RPMI7951 (cell line): ENCODE measurements at regions not wholly inside any gene's neighbourhood (a gene's known extent, or its start where the extent isn't known, plus 50 kb on each side); places are given as distances from the start of the nearest gene placed in this dataset.
"Not testable (repeated sequence)": the region's sequence is repeated elsewhere in the genome, so short reads cannot be mapped to it uniquely, and the experiment has no call there.

Experiments used
- DNase-seq: peaks from one replicate; pipeline ENCODE4 v3.0.0-alpha.2; 2012; ENCODE audit warnings: low read depth

GRCh38 chr16:51854401-51854951 lies 692.5 kb downstream of the TOX3 start:
- DNase-seq, result peak; percentile 45

GRCh38 chr16:51853586-51853985 lies 693.4 kb downstream of the TOX3 start:
- DNase-seq, result no peak

- DNase-seq, result no peak
These were observed 694.1 kb downstream of the TOX3 start for GRCh38 chr16:51852892-51853291.

GRCh38 chr16:51851111-51851510 lies 695.8 kb downstream of the TOX3 start:
- no peak for DNase-seq

GRCh38 chr16:51849715-51850114 lies 697.2 kb downstream of the TOX3 start:
- no peak for DNase-seq

GRCh38 chr16:51845586-51846305 lies 694.7 kb upstream of the SALL1 start:
- DNase-seq, result no peak

GRCh38 chr16:51839727-51840462 lies 688.8 kb upstream of the SALL1 start:
- DNase-seq, result peak; percentile 95

GRCh38 chr16:51834794-51835193 lies 683.7 kb upstream of the SALL1 start:
- DNase-seq, result no peak

GRCh38 chr16:51834133-51834532 lies 683.1 kb upstream of the SALL1 start:
- DNase-seq, result no peak

- no peak for DNase-seq
These were observed 680.7 kb upstream of the SALL1 start for GRCh38 chr16:51831595-51832367.

- DNase-seq, result not testable (repeated sequence)
These were observed 680.0 kb upstream of the SALL1 start for GRCh38 chr16:51831034-51831433.

- no peak for DNase-seq
These were observed 674.7 kb upstream of the SALL1 start for GRCh38 chr16:51825779-51826178.

GRCh38 chr16:51822471-51822870 lies 671.4 kb upstream of the SALL1 start:
- DNase-seq, result no peak

GRCh38 chr16:51821527-51821926 lies 670.5 kb upstream of the SALL1 start:
- DNase-seq, result no peak

- no peak for DNase-seq
These were observed 669.1 kb upstream of the SALL1 start for GRCh38 chr16:51820176-51820575.

- DNase-seq, result peak; percentile 55
These were observed 667.4 kb upstream of the SALL1 start for GRCh38 chr16:51818342-51818944.

GRCh38 chr16:51816929-51817328 lies 665.9 kb upstream of the SALL1 start:
- no peak for DNase-seq

GRCh38 chr16:51815523-51815922 lies 664.5 kb upstream of the SALL1 start:
- no peak for DNase-seq

GRCh38 chr16:51814617-51815016 lies 663.5 kb upstream of the SALL1 start:
- no peak for DNase-seq

- no peak for DNase-seq
These were observed 662.5 kb upstream of the SALL1 start for GRCh38 chr16:51813609-51814008.

- DNase-seq, result no peak
These were observed 661.9 kb upstream of the SALL1 start for GRCh38 chr16:51812945-51813344.

GRCh38 chr16:51807551-51807950 lies 656.5 kb upstream of the SALL1 start:
- DNase-seq, result peak; percentile 46
